IMR-90 (cell line): ENCODE measurements at regions not wholly inside any gene's neighbourhood (a gene's known extent, or its start where the extent isn't known, plus 50 kb on each side); places are given as distances from the start of the nearest gene placed in this dataset.

ENCODE experiments used
- ATAC-seq: fragments of 200-7000 bp; cut with Tn5 transposase; 2 replicates; pipeline ENCODE4 v1.9.1; 2020; ENCODE audit warnings: low read depth, mild to moderate bottlenecking, moderate library complexity
- BruUV-seq: library from RNA; stranded (reverse); fragments of 400-500 nt; replicated peaks from 2 replicates; lab custom pipeline; 2021; lab: Mats Ljungman, UMichigan
- CTCF ChIA-PET: fragments of 300-600 bp; formaldehyde crosslinking; extraction: SDS; loops from one replicate; lab custom pipeline; 2021; ENCODE audit warnings: antibody characterized with exemption; lab: Yijun Ruan, JAX
- POLR2A ChIA-PET: fragments of 300-600 bp; sonication (Branson Sonifier 250); formaldehyde crosslinking; loops from one replicate; lab custom pipeline; 2022; ENCODE audit warnings: antibody characterized with exemption; ENCODE audit not compliant: unreplicated experiment; lab: Charles Lee
- DNase-seq: peaks from one replicate; pipeline ENCODE4 v3.0.0; 2013
- H2AFZ ChIP-seq: replicated peaks from 2 replicates; pipeline ENCODE3; 2013; ENCODE audit warnings: low read length, mild to moderate bottlenecking; ENCODE audit not compliant: poor library complexity
- H2AK5ac ChIP-seq: 2 replicates; pipeline ENCODE4 v1.6.1; 2013; ENCODE audit warnings: low read depth, low read length, inconsistent platforms
- H2AK9ac ChIP-seq: replicated peaks from 2 replicates; pipeline ENCODE3; 2013; ENCODE audit warnings: mild to moderate bottlenecking, low read depth, low read length, moderate library complexity; ENCODE audit not compliant: poor library complexity
- H2BK120ac ChIP-seq: 2 replicates; pipeline ENCODE4 v1.6.1; 2013; ENCODE audit warnings: low read depth, low read length, inconsistent platforms
- H2BK15ac ChIP-seq: 3 replicates; pipeline ENCODE4 v1.6.1; 2013; ENCODE audit warnings: low read depth, low read length, inconsistent platforms
- H2BK20ac ChIP-seq: 2 replicates; pipeline ENCODE4 v1.6.1; 2013; ENCODE audit warnings: low read depth, mild to moderate bottlenecking, inconsistent platforms, low read length, moderate library complexity
- H2BK5ac ChIP-seq: 2 replicates; pipeline ENCODE4 v1.6.1; 2013; ENCODE audit warnings: mild to moderate bottlenecking, low read depth, low read length, inconsistent platforms; ENCODE audit not compliant: poor library complexity, severe bottlenecking
- H3K14ac ChIP-seq: replicated peaks from 2 replicates; pipeline ENCODE4 v1.6.1; 2013; ENCODE audit warnings: low read depth, low read length, inconsistent platforms
- H3K18ac ChIP-seq: 2 replicates; pipeline ENCODE4 v1.6.1; 2013; ENCODE audit warnings: low read depth, low read length, control low read depth
- H3K23ac ChIP-seq: 2 replicates; pipeline ENCODE4 v1.6.1; 2013; ENCODE audit warnings: low read depth, low read length, inconsistent platforms
- H3K27ac ChIP-seq: 2 replicates; pipeline ENCODE4 v1.5.1; 2013; ENCODE audit warnings: mild to moderate bottlenecking, control low read depth, low read length; ENCODE audit not compliant: insufficient read depth
- H3K27me3 ChIP-seq: 2 replicates; pipeline ENCODE4 v1.6.1; 2013; ENCODE audit warnings: low read length; ENCODE audit not compliant: control insufficient read depth, insufficient read depth
- H3K36me3 ChIP-seq: 2 replicates; pipeline ENCODE4 v1.6.1; 2013; ENCODE audit warnings: low read length, mixed read lengths; ENCODE audit not compliant: control insufficient read depth, insufficient read depth
- H3K4ac ChIP-seq: 2 replicates; pipeline ENCODE4 v1.6.1; 2013; ENCODE audit warnings: low read depth, low read length, inconsistent platforms
- H3K4me1 ChIP-seq: 2 replicates; pipeline ENCODE4 v1.6.1; 2013; ENCODE audit warnings: low read length, mixed read lengths; ENCODE audit not compliant: control insufficient read depth, insufficient read depth
- H3K4me2 ChIP-seq: 2 replicates; pipeline ENCODE4 v1.6.1; 2013; ENCODE audit warnings: low read depth, mild to moderate bottlenecking, control low read depth, low read length, moderate library complexity
- H3K4me3 ChIP-seq: 2 replicates; pipeline ENCODE4 v1.5.1; 2013; ENCODE audit warnings: low read depth, mild to moderate bottlenecking, control low read depth, low read length, moderate library complexity; ENCODE audit not compliant: insufficient read depth
- H3K56ac ChIP-seq: 2 replicates; pipeline ENCODE4 v1.6.1; 2013; ENCODE audit warnings: low read length, inconsistent platforms; ENCODE audit not compliant: insufficient read depth; ENCODE audit errors: extremely low read depth
- H3K79me1 ChIP-seq, 2 experiments: 2 replicates each; pipeline ENCODE4 v1.6.1; 2013; ENCODE audit warnings: low read length in 2 of 2, inconsistent platforms in 1 of 2, low read depth in 1 of 2
- H3K9ac ChIP-seq: 2 replicates; pipeline ENCODE4 v1.6.1; 2013; ENCODE audit warnings: low read depth, low read length, control low read depth
- H3K9me1 ChIP-seq: 2 replicates; pipeline ENCODE4 v1.6.1; 2013; ENCODE audit warnings: low read length, inconsistent platforms; ENCODE audit not compliant: insufficient read depth
- H3K9me3 ChIP-seq: 2 replicates; pipeline ENCODE4 v1.6.1; 2013; ENCODE audit warnings: low read length; ENCODE audit not compliant: control insufficient read depth, insufficient read depth
- H4K20me1 ChIP-seq: 2 replicates; pipeline ENCODE4 v1.6.1; 2013; ENCODE audit warnings: low read length, inconsistent platforms; ENCODE audit not compliant: insufficient read depth
- H4K5ac ChIP-seq: 2 replicates; pipeline ENCODE4 v1.6.1; 2013; ENCODE audit warnings: mild to moderate bottlenecking, low read depth, low read length, control low read depth
- H4K8ac ChIP-seq, 2 experiments: 2 replicates each; pipeline ENCODE4 v1.6.1; 2013; ENCODE audit warnings: low read depth in 2 of 2, low read length in 2 of 2, control low read depth in 1 of 2, inconsistent platforms in 1 of 2
- H4K91ac ChIP-seq: 2 replicates; pipeline ENCODE4 v1.6.1; 2013; ENCODE audit warnings: low read depth, low read length, inconsistent platforms; ENCODE audit not compliant: insufficient read depth
- BHLHE40 ChIP-seq: fragments of 150-350 bp; IDR thresholded peaks from 2 replicates; pipeline ENCODE4 v1.6.1; 2016; ENCODE audit warnings: mild to moderate bottlenecking, low read depth, low read length
- CEBPB ChIP-seq: IDR thresholded peaks from 2 replicates; pipeline ENCODE4 v1.6.1; 2012; ENCODE audit warnings: low read depth, low read length, improper control_type of control experiment
- CHD1 ChIP-seq: IDR thresholded peaks from 2 replicates; pipeline ENCODE4 v1.6.1; 2012; ENCODE audit warnings: low read depth, low read length, improper control_type of control experiment
- FOS ChIP-seq: fragments of 150-350 bp; IDR thresholded peaks from 2 replicates; pipeline ENCODE4 v1.6.1; 2016; ENCODE audit warnings: low read depth, low read length
- MAFK ChIP-seq: IDR thresholded peaks from 2 replicates; pipeline ENCODE4 v1.6.1; 2012; ENCODE audit warnings: low read depth, low read length, improper control_type of control experiment
- MAZ ChIP-seq: IDR thresholded peaks from 2 replicates; pipeline ENCODE4 v1.6.1; 2012; ENCODE audit warnings: low read depth, mild to moderate bottlenecking, low read length, improper control_type of control experiment, moderate library complexity, borderline replicate concordance
- MXI1 ChIP-seq: IDR thresholded peaks from 2 replicates; pipeline ENCODE4 v1.6.1; 2012; ENCODE audit warnings: low read depth, mild to moderate bottlenecking, low read length, moderate library complexity, borderline replicate concordance
- NFE2L2 ChIP-seq: fragments of 150-350 bp; IDR thresholded peaks from 2 replicates; pipeline ENCODE4 v1.6.1; 2016; ENCODE audit warnings: low read depth, mild to moderate bottlenecking, low read length
- POLR2A ChIP-seq: IDR thresholded peaks from 2 replicates; pipeline ENCODE4 v1.6.1; 2012; ENCODE audit warnings: mild to moderate bottlenecking, low read depth, low read length
- RAD21 ChIP-seq: IDR thresholded peaks from 2 replicates; pipeline ENCODE4 v1.6.1; 2012; ENCODE audit warnings: low read length, improper control_type of control experiment
- RCOR1 ChIP-seq: IDR thresholded peaks from 2 replicates; pipeline ENCODE4 v1.6.1; 2012; ENCODE audit warnings: mild to moderate bottlenecking, low read length, improper control_type of control experiment; ENCODE audit not compliant: insufficient replicate concordance
- RFX5 ChIP-seq: IDR thresholded peaks from 2 replicates; pipeline ENCODE4 v1.8.0; 2012; ENCODE audit warnings: low read depth, mild to moderate bottlenecking, low read length, moderate library complexity
- SMC3 ChIP-seq: fragments of 150-350 bp; IDR thresholded peaks from 2 replicates; pipeline ENCODE4 v1.6.1; 2016; ENCODE audit warnings: low read depth, mild to moderate bottlenecking, antibody characterized with exemption, low read length, moderate library complexity
- WGBS, 2 experiments: methylation state at CpG; one replicate each; pipeline versions ENCODE4 v1.1.5 to v1.1.7; 2013; ENCODE audit warnings: missing lambda C conversion rate in 2 of 2; ENCODE audit not compliant: insufficient read length in 1 of 2; ENCODE audit errors: extremely low coverage in 2 of 2; 5-methylcytosine and 5-hydroxymethylcytosine counted together
- dilution Hi-C: fragments of 300-500 bp; cut with HindIII; formaldehyde crosslinking; loops from one replicate; pipeline ENCODE4 v1.14.3; 2018; ENCODE audit warnings: low sequenced_read_pairs; ENCODE audit not compliant: unreplicated experiment
- in situ Hi-C: fragments of 300-500 bp; cut with MboI; formaldehyde crosslinking; loops from 3 replicates; pipeline ENCODE4 v1.14.3; 2019; ENCODE audit warnings: low sequenced_read_pairs, inconsistent platforms, mixed read lengths
- intact Hi-C: fragments of 100-400 bp; cut with micrococcal nuclease; formaldehyde crosslinking; loops from 2 replicates; pipeline ENCODE4 v1.10.0; 2022
- TF ChIP-seq, protein P1 (sequence below): fragments of 150-350 bp; IDR thresholded peaks from 2 replicates; pipeline ENCODE4 v1.6.1; 2017; ENCODE audit warnings: mild to moderate bottlenecking, antibody characterized with exemption, low read length, low read depth
- TF ChIP-seq, protein P2 (sequence below): fragments of 150-350 bp; IDR thresholded peaks from 2 replicates; pipeline ENCODE4 v1.6.1; 2016; ENCODE audit warnings: low read depth, mild to moderate bottlenecking, low read length, moderate library complexity, borderline replicate concordance
- TF ChIP-seq, protein P3 (sequence below): conservative IDR thresholded peaks from 2 replicates; pipeline ENCODE4 v1.5.1; 2012; ENCODE audit warnings: mild to moderate bottlenecking, low read depth, low read length, improper control_type of control experiment

DNA sequence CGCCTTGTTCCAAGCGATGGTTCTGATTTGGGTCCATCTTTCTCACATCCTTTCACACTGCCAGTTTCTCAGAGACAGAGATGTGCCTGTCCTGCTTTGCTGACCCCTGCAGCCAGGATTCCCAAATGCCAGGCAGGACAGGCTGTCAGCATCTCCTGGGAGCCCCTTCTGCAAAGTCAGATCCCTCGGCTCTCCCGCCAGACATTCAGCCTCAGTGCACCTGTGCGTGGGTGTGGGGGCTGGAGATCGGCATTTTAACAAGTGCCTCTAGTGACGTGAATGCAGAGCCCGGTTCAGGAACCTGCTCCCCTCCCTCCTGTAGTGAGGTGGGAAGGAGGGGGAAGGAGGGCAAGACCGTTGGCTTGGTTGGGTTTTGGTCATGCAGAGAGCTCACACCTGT is 108.9 kb upstream of the FGF3 start:
- Histone ChIP-seq H3K4me1 (peaks cover 10% of the 10 kb centered on the region), H3K27ac (no peak overlapping the region), H3K23ac (no peak overlapping the region), H3K9ac (no peak overlapping the region), H3K36me3 (no peaks in the 10 kb centered on the region), H3K4me2 (no peak overlapping the region), H3K79me1 (no peaks in the 10 kb centered on the region), H4K91ac (no peak overlapping the region), H2AK9ac (no peak overlapping the region), H4K5ac (no peak overlapping the region), H2AFZ (no peak overlapping the region), H2BK15ac (no peak overlapping the region), H3K14ac (no peak overlapping the region), H3K18ac (no peak overlapping the region), H3K4ac (peak overlapping the region; percentile 20; the same call in 1 of the 2 replicates), H4K8ac (no peak overlapping the region), H2BK20ac (peak overlapping the region; percentile 25; the same call in 1 of the 2 replicates), H3K4me3 (no peak overlapping the region), H3K56ac (no peak overlapping the region), H2AK5ac (no peak overlapping the region), H3K9me1 (peaks cover 5% of the 10 kb centered on the region; the same call in 1 of the 2 replicates), H3K9me3 (peaks cover 6% of the 10 kb centered on the region), H4K20me1 (no peaks in the 10 kb centered on the region), H2BK5ac (no peak overlapping the region), H3K27me3 (peaks cover 16% of the 10 kb centered on the region), H2BK120ac (peak overlapping the region; percentile 16; the same call in 1 of the 2 replicates)
- no peak for ATAC-seq
- ChIA-PET POLR2A (no interaction called here), CTCF (interaction anchor here (0.6 to 1.0 kb wide), 3 partner anchors 21 to 173 kb away, joined by 3 to 7 read pairs (median 4); no protein-coding TSS in a partner anchor)
- TF ChIP-seq, protein P1, sequence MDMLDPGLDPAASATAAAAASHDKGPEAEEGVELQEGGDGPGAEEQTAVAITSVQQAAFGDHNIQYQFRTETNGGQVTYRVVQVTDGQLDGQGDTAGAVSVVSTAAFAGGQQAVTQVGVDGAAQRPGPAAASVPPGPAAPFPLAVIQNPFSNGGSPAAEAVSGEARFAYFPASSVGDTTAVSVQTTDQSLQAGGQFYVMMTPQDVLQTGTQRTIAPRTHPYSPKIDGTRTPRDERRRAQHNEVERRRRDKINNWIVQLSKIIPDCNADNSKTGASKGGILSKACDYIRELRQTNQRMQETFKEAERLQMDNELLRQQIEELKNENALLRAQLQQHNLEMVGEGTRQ = no peak
- TF ChIP-seq, protein P2, sequence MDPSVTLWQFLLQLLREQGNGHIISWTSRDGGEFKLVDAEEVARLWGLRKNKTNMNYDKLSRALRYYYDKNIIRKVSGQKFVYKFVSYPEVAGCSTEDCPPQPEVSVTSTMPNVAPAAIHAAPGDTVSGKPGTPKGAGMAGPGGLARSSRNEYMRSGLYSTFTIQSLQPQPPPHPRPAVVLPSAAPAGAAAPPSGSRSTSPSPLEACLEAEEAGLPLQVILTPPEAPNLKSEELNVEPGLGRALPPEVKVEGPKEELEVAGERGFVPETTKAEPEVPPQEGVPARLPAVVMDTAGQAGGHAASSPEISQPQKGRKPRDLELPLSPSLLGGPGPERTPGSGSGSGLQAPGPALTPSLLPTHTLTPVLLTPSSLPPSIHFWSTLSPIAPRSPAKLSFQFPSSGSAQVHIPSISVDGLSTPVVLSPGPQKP = no peak
- TF ChIP-seq, protein P3, sequence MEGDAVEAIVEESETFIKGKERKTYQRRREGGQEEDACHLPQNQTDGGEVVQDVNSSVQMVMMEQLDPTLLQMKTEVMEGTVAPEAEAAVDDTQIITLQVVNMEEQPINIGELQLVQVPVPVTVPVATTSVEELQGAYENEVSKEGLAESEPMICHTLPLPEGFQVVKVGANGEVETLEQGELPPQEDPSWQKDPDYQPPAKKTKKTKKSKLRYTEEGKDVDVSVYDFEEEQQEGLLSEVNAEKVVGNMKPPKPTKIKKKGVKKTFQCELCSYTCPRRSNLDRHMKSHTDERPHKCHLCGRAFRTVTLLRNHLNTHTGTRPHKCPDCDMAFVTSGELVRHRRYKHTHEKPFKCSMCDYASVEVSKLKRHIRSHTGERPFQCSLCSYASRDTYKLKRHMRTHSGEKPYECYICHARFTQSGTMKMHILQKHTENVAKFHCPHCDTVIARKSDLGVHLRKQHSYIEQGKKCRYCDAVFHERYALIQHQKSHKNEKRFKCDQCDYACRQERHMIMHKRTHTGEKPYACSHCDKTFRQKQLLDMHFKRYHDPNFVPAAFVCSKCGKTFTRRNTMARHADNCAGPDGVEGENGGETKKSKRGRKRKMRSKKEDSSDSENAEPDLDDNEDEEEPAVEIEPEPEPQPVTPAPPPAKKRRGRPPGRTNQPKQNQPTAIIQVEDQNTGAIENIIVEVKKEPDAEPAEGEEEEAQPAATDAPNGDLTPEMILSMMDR = no peak
- TF ChIP-seq SMC3 = no peak
- no peak for TF ChIP-seq FOS
- no peak for TF ChIP-seq RAD21
- no peak for TF ChIP-seq MAZ
- TF ChIP-seq RCOR1 = no peak
- TF ChIP-seq CEBPB = no peak
- no peak for TF ChIP-seq BHLHE40
- no peak for TF ChIP-seq NFE2L2
- no peak for TF ChIP-seq POLR2A
- no peak for TF ChIP-seq RFX5
- no peak for TF ChIP-seq MXI1
- no peak for TF ChIP-seq MAFK
- TF ChIP-seq CHD1 = no peak
- dilution Hi-C loops (no loop called here), in situ Hi-C loops (no loop called here), intact Hi-C loops (no loop called here)
- DNase-seq = no peak
- no TSS peak for BruUV-seq
- WGBS, 2 experiments = 93% methylated on average over 3 of the region's 9 CpGs; no CpG with 5 or more reads in 1 of the 2 experiments
